GM12874 (cell line): ENCODE measurements at regions not wholly inside any gene's neighbourhood (a gene's known extent, or its start where the extent isn't known, plus 50 kb on each side); places are given as distances from the start of the nearest gene placed in this dataset.

Experiments used
- CTCF ChIP-seq: IDR thresholded peaks from 2 replicates; pipeline ENCODE4 v1.5.1; 2011; ENCODE audit warnings: low read depth, mild to moderate bottlenecking, control low read depth, low read length, moderate library complexity; ENCODE audit not compliant: insufficient read depth

- TF ChIP-seq CTCF = no peak
Measured at GRCh38 chr5:73996151-73996755, 370.3 kb downstream of the ARHGEF28 start.

DNA sequence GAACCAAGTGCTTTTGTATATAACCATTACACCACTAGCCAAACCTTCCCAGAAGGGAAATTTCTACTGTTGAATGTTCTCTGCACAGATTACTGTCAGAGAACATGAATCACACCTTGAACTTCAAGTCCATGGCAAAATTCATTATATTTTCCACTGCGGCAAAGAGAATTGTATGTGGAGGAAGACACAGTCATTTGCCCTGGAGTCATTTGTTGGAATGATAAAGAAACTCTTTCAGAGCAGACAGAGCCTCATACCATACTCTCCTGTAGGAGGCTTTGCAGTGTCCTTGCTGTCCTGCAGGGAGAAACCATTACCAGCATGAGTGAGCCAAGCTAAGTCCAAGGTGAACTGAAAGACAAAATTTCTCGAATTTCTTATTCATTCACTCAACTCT, 369.0 kb downstream of the ARHGEF28 start:
- no peak for TF ChIP-seq CTCF
